H1 (cell line): ENCODE measurements at regions not wholly inside any gene's neighbourhood (a gene's known extent, or its start where the extent isn't known, plus 50 kb on each side); places are given as distances from the start of the nearest gene placed in this dataset.

Source experiments
- CEBPB ChIP-seq: IDR thresholded peaks from 2 replicates; pipeline ENCODE4 v1.6.1; 2012; ENCODE audit warnings: low read depth, low read length
- CTCF ChIP-seq, 3 experiments: IDR thresholded peaks; 1 replicate in 2 of 3; 2 replicates in 1 of 3; pipeline versions ENCODE4 v1.5.1 to v1.6.1; 2011; ENCODE audit warnings: low read length in 3 of 3, mild to moderate bottlenecking in 3 of 3, inconsistent platforms in 2 of 3, low read depth in 1 of 3, moderate library complexity in 1 of 3; ENCODE audit not compliant: insufficient read depth in 1 of 3; ENCODE audit errors: control extremely low read depth in 1 of 3
- TCF12 ChIP-seq: IDR thresholded peaks from 2 replicates; pipeline ENCODE4 v1.6.1; 2011; ENCODE audit warnings: low read depth, mild to moderate bottlenecking, low read length

GRCh38 chr7:138324941-138325340, 135.1 kb upstream of the TRIM24 start:
- TF ChIP-seq CEBPB = no peak
- TF ChIP-seq CTCF (IDR thresholded peaks at IDR 0.05; ENCODE audit: control extremely low read depth in 1 of 3, insufficient read depth in 1 of 3, low read depth in 1 of 3, low read length in 3 of 3) = no peak
- TF ChIP-seq TCF12 = no peak
